Skeletal muscle cell (primary cell): ENCODE measurements at regions not wholly inside any gene's neighbourhood (a gene's known extent, or its start where the extent isn't known, plus 50 kb on each side); places are given as distances from the start of the nearest gene placed in this dataset.
"Not testable (repeated sequence)": the region's sequence is repeated elsewhere in the genome, so short reads cannot be mapped to it uniquely, and the experiment has no call there.

ENCODE experiments used
- DNase-seq: peaks from one replicate; pipeline ENCODE4 v3.0.0-alpha.2; 2010; ENCODE audit warnings: low read depth
- H3K4me3 ChIP-seq: 2 replicates; pipeline ENCODE4 v1.5.1; 2011; ENCODE audit warnings: low read depth, mild to moderate bottlenecking, control low read depth, low read length, moderate library complexity

DNA sequence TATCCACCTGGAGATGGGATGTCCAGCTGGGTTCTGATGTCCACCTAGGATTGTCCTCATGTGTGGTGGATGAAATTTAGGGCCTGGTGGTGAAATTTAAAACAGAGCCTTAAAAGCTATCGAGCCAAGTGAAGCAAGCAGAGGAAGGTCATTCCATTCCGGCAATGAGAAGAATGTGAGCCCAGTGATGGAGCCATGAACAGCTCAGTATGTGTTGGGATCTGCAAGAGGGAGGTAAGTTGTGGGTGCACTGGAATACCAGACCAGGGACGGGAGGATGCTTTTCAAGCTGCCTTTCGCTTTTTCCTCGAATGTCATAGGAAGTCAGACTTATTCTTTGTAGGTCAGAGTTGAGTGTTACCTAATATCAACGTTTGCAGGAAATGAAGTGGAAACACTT is 80.6 kb upstream of the THOC3 start:
- DNase-seq, H3K4me3 ChIP-seq: not testable (repeated sequence)

- not testable (repeated sequence) for DNase-seq, H3K4me3 ChIP-seq
These were observed 92.6 kb upstream of the THOC3 start for GRCh38 chr5:176060472-176061268.

DNA sequence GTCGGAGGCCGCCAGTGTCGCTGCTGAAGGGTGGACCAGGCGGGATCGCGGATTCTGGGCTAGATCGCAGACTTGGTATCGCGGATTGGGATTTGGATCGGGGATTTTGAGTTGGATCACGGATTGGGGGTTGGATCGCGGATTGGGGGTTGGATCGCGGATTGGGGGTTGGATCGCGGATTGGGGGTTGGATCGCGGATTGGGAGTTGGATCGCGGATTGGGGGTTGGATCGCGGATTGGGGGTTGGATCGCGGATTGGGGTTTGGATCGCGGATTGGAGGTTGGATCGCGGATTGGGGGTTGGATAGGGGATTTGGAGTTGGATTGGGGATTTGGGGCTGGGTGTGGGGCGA is 93.1 kb upstream of the THOC3 start:
- not testable (repeated sequence) for DNase-seq, H3K4me3 ChIP-seq

- not testable (repeated sequence) for DNase-seq, H3K4me3 ChIP-seq
These were observed 93.5 kb upstream of the THOC3 start for GRCh38 chr5:176061660-176062059.

DNA sequence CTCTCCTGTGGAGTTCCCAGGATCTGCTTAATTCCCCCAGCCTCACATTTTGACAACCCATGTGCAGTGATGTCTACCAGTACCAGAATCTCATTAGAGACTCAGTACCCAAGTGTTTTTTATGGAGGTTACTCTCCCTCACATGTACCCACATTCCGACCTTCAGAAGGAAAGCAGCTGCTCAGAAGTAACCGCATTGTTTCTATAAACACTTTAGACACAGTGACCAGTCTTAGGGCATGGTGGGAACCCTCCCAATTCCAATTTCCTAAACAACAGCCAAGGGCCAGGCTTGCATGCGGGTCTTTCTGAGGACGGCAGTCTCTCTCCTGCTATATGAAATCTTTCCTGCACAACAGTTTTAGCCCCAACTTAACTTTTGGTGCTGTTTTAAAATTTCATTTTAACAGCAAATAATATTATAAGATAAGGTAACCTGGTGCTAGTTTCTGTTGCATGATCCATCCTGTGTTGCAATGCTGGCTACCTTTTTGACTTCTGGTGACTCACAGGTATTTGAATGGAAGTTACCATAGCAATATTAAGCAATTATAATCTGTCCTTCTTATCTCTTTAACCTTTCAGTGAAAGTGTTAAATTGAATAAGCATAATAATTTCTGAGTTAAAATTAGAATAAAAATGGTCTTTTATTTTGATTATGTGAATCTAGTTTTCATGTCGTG is 98.3 kb upstream of the THOC3 start:
- not testable (repeated sequence) for DNase-seq, H3K4me3 ChIP-seq

GRCh38 chr5:176067162-176067561 is 99.0 kb upstream of the THOC3 start:
- not testable (repeated sequence) for DNase-seq, H3K4me3 ChIP-seq

DNA sequence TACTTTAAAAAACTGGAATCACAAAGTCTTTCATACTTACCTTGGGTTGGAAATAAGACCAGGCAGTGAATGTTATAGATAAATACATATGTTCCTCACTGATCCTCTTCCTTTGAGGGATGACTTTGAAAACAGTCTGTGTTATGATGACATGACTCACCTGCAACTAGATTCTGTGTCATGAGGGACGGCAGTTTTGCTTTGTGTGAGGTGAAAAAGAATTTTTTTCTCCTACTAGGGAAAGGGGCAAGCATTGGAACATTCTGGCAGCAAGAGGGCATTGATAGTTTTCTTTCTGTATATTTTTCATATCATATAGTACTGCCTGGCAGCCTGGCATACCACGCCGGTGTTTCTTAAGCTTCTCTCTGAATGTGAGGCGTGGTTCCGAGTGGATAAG is 99.8 kb upstream of the THOC3 start:
- DNase-seq, H3K4me3 ChIP-seq: not testable (repeated sequence)

DNA sequence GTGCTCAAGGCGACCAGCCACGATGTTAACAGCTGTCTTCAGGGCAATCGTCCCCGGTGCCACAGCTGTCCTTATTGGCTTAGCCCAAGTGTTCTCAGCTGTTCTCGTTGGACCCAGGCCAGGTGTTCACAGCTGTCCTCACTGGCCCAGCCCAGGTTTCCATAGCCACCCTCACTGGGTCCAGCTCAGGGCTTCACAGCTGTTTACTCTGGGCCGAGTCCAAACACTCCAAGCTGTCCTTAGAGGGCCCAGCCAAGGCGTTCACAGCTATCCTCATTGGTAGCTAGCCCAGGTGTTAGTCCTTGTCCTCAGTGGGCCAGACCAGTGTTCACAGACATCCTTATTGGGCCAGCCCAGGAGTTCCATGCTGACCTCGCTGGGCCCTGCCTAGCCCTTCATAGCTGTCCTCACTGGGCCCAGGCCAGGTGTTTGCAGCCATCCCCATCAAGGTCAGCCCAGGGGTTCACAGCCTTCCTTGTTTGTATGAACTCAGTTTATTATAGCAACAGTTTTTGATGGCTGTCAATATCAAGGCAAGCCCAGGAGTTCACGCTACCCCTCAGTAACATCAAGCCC is 106.0 kb upstream of the THOC3 start:
- H3K4me3 ChIP-seq, DNase-seq: not testable (repeated sequence)

- H3K4me3 ChIP-seq, DNase-seq: not testable (repeated sequence)
These were observed 115.6 kb upstream of the THOC3 start for GRCh38 chr5:176083717-176084116.

- DNase-seq, H3K4me3 ChIP-seq: not testable (repeated sequence)
These were observed 135.0 kb upstream of the THOC3 start for GRCh38 chr5:176103083-176103482.

DNA sequence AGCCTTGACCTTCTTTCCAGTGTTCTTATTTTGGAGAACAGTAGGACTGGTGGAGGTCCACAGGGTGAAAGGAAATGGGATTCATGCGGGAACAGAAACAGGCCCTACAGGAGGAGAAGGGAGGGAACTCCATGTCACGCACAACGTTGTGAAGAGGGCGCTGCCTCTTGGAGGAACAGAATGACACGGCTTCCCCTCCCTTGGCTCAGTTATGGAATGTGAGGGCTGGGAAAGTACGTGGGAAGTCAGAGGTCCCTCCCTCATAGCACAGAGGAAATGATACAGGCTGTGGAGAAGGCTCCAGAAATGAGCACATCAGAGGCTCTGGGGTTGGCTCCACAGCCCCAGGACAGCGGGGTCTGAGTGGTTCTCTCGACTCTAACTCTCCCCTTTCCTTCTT is 125.3 kb upstream of the SIMC1 start:
- not testable (repeated sequence) for H3K4me3 ChIP-seq, DNase-seq

- DNase-seq, H3K4me3 ChIP-seq: not testable (repeated sequence)
These were observed 124.4 kb upstream of the SIMC1 start for GRCh38 chr5:176113673-176114335.

DNA sequence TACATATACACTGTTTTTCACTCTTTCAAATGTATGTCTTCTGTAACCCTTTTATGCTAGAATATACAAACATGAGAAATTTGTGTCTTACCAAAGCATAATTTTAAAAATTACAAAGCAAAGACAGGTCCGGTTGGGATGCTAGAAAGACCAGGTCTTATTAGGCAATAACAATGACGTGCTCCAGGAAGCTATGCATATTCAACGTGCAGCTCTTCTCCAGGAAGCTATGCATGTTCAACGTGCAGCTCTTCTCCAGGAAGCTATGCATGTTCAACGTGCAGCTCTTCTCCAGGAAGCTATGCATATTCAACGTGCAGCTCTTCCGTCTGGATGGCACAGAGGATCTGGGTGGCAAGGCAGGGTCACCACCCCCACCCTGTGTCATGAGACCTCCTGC is 123.4 kb upstream of the SIMC1 start:
- not testable (repeated sequence) for H3K4me3 ChIP-seq

DNA sequence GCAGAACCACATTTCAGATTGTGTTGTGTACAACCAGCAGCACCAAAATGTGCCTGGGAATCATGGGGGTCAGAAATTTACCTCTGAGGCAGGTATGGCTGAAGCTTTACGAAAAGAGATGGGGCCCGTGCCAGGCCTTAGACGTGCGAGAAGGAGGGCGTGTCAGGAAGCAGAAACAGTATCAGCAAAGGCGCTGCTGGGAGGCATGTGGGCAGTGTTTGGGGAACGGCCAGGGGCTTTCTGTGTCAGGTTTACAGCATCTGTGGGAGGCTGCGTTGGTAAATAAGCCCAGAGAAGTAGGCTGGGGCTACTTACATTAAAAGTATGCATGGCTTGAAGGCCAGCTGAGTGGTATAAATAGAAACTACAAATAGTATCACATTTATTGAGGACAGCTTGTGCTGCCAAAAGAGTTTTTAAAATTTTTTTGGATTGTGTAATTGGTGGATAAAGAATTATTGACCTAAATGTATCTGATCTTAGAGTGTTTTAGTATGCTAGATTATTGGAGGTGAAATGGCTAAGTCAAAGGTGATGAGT is 120.5 kb upstream of the SIMC1 start:
- DNase-seq, H3K4me3 ChIP-seq: not testable (repeated sequence)

More for the DNA sequence above, 123.4 kb upstream of the SIMC1 start:
- not testable (repeated sequence) for DNase-seq

DNA sequence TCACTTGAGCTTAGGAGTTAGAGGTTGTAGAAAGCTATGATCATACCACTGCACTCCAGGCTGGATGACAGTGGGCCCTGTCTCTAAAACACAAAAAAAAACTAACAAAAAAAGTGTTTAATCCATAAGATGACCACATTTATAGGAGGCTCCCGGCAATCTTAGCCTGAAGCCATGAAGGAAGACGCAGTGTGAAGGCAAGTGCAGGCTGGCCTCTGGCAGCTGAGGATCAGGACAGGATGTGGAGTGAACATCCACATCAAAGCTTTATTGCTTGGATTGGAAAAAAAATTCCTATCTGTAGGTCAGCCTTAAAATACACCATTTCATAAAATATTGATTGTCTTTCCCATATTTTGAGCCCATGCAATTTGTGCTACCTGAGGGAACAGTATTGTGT is 115.9 kb upstream of the SIMC1 start:
- not testable (repeated sequence) for DNase-seq, H3K4me3 ChIP-seq

DNA sequence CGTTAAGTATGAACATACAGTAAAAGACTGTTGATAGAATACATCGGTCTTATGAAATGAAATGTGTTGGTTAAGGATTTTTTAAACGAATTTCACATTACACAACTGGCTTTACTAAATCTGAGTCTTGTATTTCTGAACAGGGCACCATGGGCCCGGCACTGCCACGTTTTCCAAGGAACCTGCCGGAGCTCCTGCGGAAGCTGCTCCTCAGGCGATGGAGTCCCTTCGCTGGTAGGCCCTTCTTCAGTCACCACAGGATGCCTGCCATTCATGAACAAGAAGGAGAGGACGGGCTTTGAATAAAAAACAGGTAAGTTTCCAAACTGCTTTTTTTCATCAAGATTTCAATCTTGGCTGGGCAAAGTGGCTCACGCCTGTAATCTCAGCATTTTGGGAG is 114.1 kb upstream of the SIMC1 start:
- not testable (repeated sequence) for H3K4me3 ChIP-seq, DNase-seq

DNA sequence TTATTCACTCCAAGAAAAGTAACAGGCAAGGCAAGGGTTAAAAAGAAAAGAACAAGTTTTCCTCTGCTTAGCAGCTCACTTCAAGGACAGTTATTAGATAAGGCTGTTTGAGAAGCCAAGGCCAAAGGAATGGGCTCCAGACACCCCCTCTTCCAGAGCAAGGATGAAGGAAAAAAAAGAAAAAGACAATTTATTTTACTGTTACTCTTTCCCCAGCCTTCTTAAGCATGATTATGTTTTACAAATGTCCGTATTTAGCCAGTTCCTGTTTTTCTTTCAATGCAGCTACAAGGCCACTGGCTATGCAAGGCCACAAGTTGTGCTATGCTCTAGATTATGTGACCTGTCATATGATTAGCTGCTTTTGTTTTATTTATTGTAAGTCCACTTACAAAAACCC is 106.5 kb upstream of the SIMC1 start:
- no peak overlapping the region for H3K4me3 ChIP-seq
- no peak for DNase-seq

DNA sequence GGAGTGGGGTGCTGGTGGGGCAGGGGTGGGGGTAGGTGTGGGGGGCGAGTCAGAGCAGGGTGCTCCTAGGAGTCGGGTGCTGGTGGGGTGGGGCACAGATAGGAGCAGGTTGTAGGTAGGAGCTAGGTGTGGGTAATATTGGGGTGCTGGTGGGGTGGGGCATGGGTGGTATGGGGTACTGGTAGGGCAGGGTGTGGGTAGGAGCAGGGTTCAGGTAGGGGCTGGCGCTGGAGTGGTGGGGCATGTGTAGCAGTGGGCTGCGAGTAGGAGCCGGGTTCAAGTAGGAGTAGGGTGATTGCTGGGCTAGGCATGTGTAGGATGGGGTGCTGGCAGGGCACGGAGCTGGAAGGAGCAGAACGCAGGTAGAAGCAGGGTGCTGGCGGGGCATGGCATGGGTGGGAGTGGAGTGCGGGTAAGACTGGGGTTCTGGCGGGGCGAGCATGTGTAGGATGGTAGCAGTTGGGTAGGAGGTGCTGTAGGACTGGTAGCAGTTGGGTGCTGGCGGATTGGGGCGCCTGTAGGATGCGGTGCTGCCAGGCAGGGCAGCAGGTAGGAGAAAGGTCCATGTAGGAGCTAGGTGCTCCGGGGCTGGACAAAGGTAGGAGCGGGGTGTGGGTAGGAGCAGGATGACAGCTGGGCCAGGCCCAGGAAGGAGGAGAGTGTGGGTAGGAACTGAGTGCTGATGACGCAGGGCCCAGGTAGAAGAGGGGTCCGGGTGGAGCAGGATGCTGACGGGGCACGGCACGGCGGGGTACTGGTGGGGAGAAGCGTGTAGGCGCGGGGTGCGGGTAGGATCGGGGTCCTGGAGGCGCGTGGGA is 105.5 kb upstream of the SIMC1 start:
- no peak for DNase-seq
- H3K4me3 ChIP-seq, result no peak overlapping the region

DNA sequence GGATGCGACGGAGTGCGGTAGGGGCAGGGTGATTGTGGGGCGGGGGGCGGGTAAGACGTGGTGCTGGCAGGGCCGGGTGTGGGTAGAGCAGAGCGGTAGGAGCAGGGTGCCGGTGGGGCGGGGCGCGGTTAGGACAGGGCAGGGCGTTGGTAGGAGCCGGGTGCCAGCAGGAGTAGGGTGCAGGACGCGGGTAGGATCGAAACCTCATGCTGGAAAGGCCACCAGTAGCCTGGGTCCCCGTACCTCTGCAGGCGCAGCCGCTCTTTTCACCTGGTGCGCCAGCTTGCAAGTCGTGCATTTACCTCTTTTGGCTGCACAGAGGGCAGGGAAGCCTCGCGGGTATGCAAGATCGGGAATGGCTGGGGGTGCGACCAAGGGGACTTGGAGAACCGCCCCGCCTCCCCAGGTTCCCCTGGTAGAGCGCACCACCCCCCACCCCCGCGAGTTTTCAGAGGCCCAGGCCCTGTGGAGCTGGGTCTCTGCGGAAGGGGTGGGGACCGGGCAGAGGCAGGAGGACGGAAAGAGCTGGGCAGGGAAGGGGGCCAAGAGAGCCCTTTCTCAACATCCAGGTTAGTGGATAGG is 104.8 kb upstream of the SIMC1 start:
- no peak for DNase-seq
- no peak overlapping the region for H3K4me3 ChIP-seq
